ENCODE measurements at regions not wholly inside any gene's neighbourhood (a gene's known extent, or its start where the extent isn't known, plus 50 kb on each side); places are given as distances from the start of the nearest gene placed in this dataset.

GRCh38 chr20:39524371-39524911 is 562.3 kb downstream of the DHX35 start:
- peak in 1 of 3 experiments; percentile 25 for DNase-seq

DNA sequence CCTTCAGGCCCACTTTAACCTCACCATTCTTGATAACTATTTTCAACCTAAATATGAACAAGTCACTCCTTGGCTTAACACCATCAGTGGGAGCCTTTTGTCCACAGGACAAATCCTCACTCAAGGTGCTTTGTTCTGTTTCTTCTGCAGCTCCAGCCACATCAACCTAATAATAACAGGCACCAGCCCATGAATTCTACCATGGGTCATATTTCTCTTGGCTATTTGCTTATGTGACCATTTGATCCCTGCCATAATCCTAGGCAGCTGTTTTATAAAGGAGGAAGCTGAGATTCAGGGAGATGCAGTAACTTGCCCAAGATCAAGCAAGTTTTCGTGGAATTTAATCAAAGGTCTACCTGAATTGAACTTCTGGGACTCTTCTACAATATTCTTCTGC is 561.3 kb downstream of the DHX35 start:
- DNase-seq = no peak

- no peak for DNase-seq
Observed at GRCh38 chr20:39518654-39519053, 556.5 kb downstream of the DHX35 start.

- no peak for DNase-seq
Observed at GRCh38 chr20:39516964-39517363, 554.8 kb downstream of the DHX35 start.

GRCh38 chr20:39504710-39505094 is 542.6 kb downstream of the DHX35 start:
- DNase-seq = no peak

- DNase-seq = no peak
Observed at GRCh38 chr20:39503902-39504709, 542.0 kb downstream of the DHX35 start.

- DNase-seq = no peak
Observed at GRCh38 chr20:39492223-39492797, 530.2 kb downstream of the DHX35 start.

- no peak for DNase-seq
Observed at GRCh38 chr20:39491711-39492110, 529.6 kb downstream of the DHX35 start.

DNA sequence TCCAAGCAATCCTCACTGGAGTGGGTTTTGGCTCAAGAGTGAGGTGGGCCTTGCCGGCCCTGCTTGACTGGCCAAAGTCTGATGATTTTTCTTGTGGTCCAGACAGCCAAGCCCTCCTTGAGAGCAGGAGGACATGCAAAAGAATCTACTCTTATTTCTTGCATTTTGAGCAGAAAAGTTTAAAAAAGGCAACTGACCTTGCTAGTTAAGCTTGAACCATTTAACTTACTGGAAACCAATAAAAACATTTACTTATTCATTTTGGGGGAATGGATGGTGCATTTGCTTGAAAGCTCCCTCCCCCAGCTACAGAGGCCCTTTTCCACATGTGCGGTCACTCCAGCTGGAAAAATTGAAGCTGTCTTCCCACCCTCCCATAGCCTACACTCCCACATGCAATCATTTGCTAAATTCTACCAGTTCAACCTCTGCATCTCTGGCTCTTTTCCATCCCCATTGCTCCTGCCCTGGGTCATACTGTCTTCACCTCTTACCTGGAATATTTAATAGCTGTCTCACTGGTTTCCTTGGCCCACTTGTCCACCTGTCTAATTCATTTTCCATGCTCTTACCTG is 527.9 kb downstream of the DHX35 start:
- no peak for DNase-seq

- DNase-seq = no peak
Observed at GRCh38 chr20:39480276-39481043, 518.3 kb downstream of the DHX35 start.

- peak; percentile 30 to 83 (median 39) for DNase-seq
Observed at GRCh38 chr20:39479196-39479810, 517.2 kb downstream of the DHX35 start.

GRCh38 chr20:39474879-39475278 is 512.7 kb downstream of the DHX35 start:
- no peak for DNase-seq

DNA sequence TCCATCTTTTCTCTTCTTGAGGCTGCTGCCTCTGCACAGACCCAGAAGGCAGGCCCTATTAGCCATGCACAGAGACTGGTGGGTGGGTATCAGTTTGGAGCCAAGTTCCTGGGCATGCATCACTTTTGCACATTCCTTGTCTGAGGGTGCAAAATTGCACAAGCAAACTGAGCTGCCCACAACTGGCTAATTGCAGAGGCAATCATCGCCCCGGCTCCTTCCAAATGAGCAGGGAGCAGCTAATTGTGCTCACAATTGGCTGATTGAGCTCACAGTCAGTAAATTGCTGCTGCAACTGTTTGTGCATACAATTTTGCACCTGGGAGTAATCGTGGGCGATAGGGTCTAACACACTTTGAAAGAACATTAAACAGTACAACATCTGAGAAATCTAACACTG is 511.4 kb downstream of the DHX35 start:
- peak in 2 of 3 experiments; percentile 38 to 66 for DNase-seq

DNA sequence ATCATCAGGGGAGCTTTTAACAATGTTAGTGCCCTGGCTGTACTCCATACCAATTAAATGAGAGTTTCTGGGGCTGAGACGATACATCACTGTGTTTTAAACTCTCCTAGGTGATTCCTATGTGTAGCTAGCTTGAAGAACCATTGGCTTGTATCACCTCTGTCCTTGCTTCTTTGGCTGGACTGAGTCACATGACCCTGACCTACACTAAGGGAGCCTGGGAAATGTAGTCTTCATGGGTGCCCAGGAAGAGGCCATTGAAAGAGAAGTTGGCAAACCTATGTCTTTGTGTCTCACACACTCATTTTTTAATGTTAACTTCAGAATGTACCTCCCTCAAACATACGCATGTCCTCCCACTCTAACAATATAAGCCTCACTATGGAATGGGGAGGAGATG is 506.6 kb downstream of the DHX35 start:
- DNase-seq = no peak

DNA sequence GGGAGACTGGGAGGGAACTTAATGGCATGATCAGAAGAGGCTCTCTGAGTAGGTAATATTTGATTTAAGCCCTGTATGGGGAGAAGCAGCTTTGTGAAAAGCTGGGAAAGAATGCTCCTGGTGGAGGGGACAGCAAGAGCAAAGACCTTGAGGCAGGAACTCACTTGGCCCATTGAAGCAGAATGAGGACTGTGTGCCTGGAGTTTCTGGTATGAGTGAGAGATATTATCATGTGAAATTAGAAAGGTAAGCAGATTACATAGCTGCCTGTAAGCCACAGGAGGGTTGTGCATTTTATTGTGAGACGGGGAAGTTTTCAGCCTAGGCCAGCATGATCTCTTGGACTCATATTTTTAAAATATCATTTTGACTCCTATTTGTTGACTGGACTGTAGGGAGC is 502.1 kb downstream of the DHX35 start:
- DNase-seq = no peak

GRCh38 chr20:39462416-39462945 is 500.3 kb downstream of the DHX35 start:
- DNase-seq = no peak

DNA sequence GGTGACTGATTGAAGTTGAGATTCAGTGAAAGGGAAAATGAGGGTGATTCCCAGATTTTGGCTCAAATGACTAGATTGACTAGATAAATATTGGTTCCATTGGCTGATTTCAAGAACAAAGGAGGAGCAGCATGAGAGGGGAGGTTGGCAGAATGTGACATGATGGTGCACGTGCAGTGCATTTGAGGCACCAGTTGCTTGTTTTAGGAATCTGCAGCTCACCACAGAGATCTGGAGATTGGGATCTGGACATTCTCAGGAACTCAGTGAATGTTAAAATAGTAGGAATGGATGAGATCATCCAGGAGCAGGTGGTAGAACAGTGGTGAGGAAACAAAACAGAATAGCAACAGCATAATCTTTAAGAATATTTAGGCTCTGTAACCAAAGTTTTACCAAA is 496.3 kb downstream of the DHX35 start:
- no peak for DNase-seq

- DNase-seq = peak in 2 of 3 experiments; percentile 7 to 61
Observed at GRCh38 chr20:39453890-39454289, 491.7 kb downstream of the DHX35 start.

- DNase-seq = no peak
Observed at GRCh38 chr20:39452583-39453340, 490.6 kb downstream of the DHX35 start.

- DNase-seq = no peak
Observed at GRCh38 chr20:39451386-39451785, 489.2 kb downstream of the DHX35 start.

DNA sequence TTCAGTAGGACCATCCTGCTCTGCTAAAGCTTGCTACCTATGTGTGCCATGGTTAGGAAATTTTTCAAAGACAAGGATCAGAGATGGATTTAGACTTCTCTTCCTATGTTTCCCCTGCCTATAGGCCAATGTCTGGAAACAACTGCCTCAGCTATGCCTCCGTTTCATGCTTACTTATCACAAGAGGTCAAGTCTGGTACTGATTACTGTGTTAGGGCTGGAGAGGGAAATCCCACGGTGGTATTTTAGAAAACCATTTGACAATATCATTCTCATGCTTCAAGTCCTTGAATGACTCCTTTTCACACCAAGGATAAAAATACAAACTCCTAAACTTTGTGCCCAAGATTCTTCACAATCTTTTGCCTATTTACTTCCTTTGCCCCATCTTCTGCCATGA is 484.3 kb downstream of the DHX35 start:
- DNase-seq = no peak

- no peak for DNase-seq
Observed at GRCh38 chr20:39445095-39445494, 483.0 kb downstream of the DHX35 start.
